Esophagus (tissue), 2 donors: ENCODE measurements at regions not wholly inside any gene's neighbourhood (a gene's known extent, or its start where the extent isn't known, plus 50 kb on each side); places are given as distances from the start of the nearest gene placed in this dataset.

ENCODE experiments used
- H3K27ac ChIP-seq, 2 donors: one replicate each; pipeline ENCODE4 v1.5.1; 2013; ENCODE audit warnings: low read depth in 2 of 2, mild to moderate bottlenecking in 2 of 2, inconsistent platforms in 1 of 2, low read length in 1 of 2, moderate library complexity in 1 of 2
- H3K27me3 ChIP-seq, 2 donors: one replicate each; pipeline ENCODE4 v1.6.1; 2013; ENCODE audit warnings: low read length in 2 of 2, control low read depth in 1 of 2, mild to moderate bottlenecking in 1 of 2; ENCODE audit not compliant: insufficient read depth in 2 of 2, control insufficient read depth in 1 of 2
- H3K36me3 ChIP-seq, 2 donors: one replicate each; pipeline ENCODE4 v1.6.1; 2013; ENCODE audit warnings: low read length in 1 of 2; ENCODE audit not compliant: control insufficient read depth in 2 of 2, insufficient read depth in 2 of 2
- H3K4me1 ChIP-seq, 2 donors: one replicate each; pipeline ENCODE4 v1.6.1; 2013; ENCODE audit warnings: low read length in 1 of 2; ENCODE audit not compliant: control insufficient read depth in 2 of 2, insufficient read depth in 2 of 2
- H3K4me3 ChIP-seq, 2 donors: one replicate each; pipeline ENCODE4 v1.5.1; 2013; ENCODE audit warnings: low read length in 2 of 2, mild to moderate bottlenecking in 2 of 2, low read depth in 1 of 2, moderate library complexity in 1 of 2
- H3K9me3 ChIP-seq, 2 donors: one replicate each; pipeline ENCODE4 v1.6.1; 2013; ENCODE audit warnings: mild to moderate bottlenecking in 2 of 2, low read depth in 1 of 2, low read length in 1 of 2, moderate library complexity in 1 of 2; ENCODE audit not compliant: control insufficient read depth in 2 of 2, insufficient read depth in 1 of 2
- WGBS, 2 donors: extraction: QIAGEN DNeasy Blood & Tissue Kit; methylation state at CpG; one replicate each; pipeline ENCODE4 v1.1.7; 2013; 5-methylcytosine and 5-hydroxymethylcytosine counted together
- donor health status: healthy with polysubstance abuse.
- donor health status: Bipolar disorder and iron deficiency.

DNA sequence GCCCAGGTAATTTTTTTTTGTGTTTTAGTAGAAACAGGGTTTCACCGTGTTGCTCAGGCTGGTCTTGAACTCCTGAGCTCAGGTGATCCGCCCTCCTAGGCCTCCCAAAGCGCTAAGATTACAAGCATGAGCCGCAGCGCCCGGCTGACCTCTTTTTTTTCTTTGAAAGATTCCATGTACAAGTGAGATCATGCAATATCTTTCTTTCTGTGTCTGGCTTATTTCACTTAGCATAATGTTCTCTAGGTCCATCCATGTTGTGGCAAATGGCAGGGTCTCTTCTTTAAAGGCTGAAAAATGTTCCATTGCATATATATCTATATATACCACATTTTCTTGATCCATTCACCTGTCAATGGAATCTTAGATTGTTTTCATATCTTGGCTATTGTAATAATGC lies 255.0 kb upstream of the MYOCD start:
- Histone ChIP-seq H3K27ac (no peak overlapping the region), H3K36me3 (no peaks in the 10 kb centered on the region), H3K4me3 (no peak overlapping the region), H3K9me3 (peaks cover 0 to 3% of the 10 kb centered on the region in 2 donors), H3K4me1 (no peaks in the 10 kb centered on the region), H3K27me3 (no peaks in the 10 kb centered on the region)
- WGBS, 2 donors = 94 to 97% methylated on average over 6 of the region's 6 CpGs

- Histone ChIP-seq H3K4me3 (no peak overlapping the region), H3K27me3 (no peaks in the 10 kb centered on the region), H3K4me1 (no peaks in the 10 kb centered on the region), H3K27ac (peak overlapping the region in 1 of 2 donors; percentile 13), H3K9me3 (peaks cover 0 to 3% of the 10 kb centered on the region in 2 donors), H3K36me3 (no peaks in the 10 kb centered on the region)
- WGBS, 2 donors = 54 to 57% methylated on average over 3 of the region's 3 CpGs
Measured at GRCh38 chr17:12415031-12415430, 250.7 kb upstream of the MYOCD start.

- Histone ChIP-seq H3K9me3 (peaks cover 0 to 9% of the 10 kb centered on the region in 2 donors), H3K4me3 (no peak overlapping the region), H3K27me3 (no peaks in the 10 kb centered on the region), H3K4me1 (peaks cover 0 to 3% of the 10 kb centered on the region in 2 donors), H3K27ac (peak overlapping the region in 1 of 2 donors; percentile 42), H3K36me3 (no peaks in the 10 kb centered on the region)
- WGBS, 2 donors = 49 to 51% methylated on average over 5 of the region's 5 CpGs
Measured at GRCh38 chr17:12421077-12421476, 244.6 kb upstream of the MYOCD start.

- no peak overlapping the region for H3K4me3 ChIP-seq
- H3K4me1 ChIP-seq = peaks cover 0 to 3% of the 10 kb centered on the region in 2 donors
- 29% methylated on average over 15 of the region's 15 CpGs for WGBS, 2 donors
- peak overlapping the region; percentile 2 to 6 for H3K27ac ChIP-seq
- H3K36me3 ChIP-seq = no peaks in the 10 kb centered on the region
- H3K9me3 ChIP-seq = peaks cover 0 to 9% of the 10 kb centered on the region in 2 donors
- H3K27me3 ChIP-seq = no peaks in the 10 kb centered on the region
Measured at GRCh38 chr17:12421646-12422306, 243.9 kb upstream of the MYOCD start.

GRCh38 chr17:12422651-12423050 lies 243.0 kb upstream of the MYOCD start:
- Histone ChIP-seq H3K4me1 (peaks cover 0 to 3% of the 10 kb centered on the region in 2 donors), H3K4me3 (no peak overlapping the region), H3K36me3 (no peaks in the 10 kb centered on the region), H3K27me3 (no peaks in the 10 kb centered on the region), H3K9me3 (peaks cover 0 to 9% of the 10 kb centered on the region in 2 donors), H3K27ac (no peak overlapping the region)
- 32 to 33% methylated on average over 13 of the region's 13 CpGs for WGBS, 2 donors

GRCh38 chr17:12423337-12423736 lies 242.4 kb upstream of the MYOCD start:
- no peaks in the 10 kb centered on the region for H3K36me3 ChIP-seq
- 80 to 82% methylated on average over 7 of the region's 7 CpGs for WGBS, 2 donors
- no peak overlapping the region for H3K4me3 ChIP-seq
- no peak overlapping the region for H3K27ac ChIP-seq
- H3K4me1 ChIP-seq = peaks cover 0 to 3% of the 10 kb centered on the region in 2 donors
- peaks cover 0 to 9% of the 10 kb centered on the region in 2 donors for H3K9me3 ChIP-seq
- H3K27me3 ChIP-seq = no peaks in the 10 kb centered on the region

- Histone ChIP-seq H3K4me3 (no peak overlapping the region), H3K27ac (no peak overlapping the region), H3K27me3 (no peaks in the 10 kb centered on the region), H3K4me1 (no peaks in the 10 kb centered on the region), H3K36me3 (no peaks in the 10 kb centered on the region), H3K9me3 (peaks cover 0 to 3% of the 10 kb centered on the region in 2 donors)
- WGBS, 2 donors = 72 to 73% methylated on average over 5 of the region's 5 CpGs
Measured at GRCh38 chr17:12429116-12429515, 236.6 kb upstream of the MYOCD start.

DNA sequence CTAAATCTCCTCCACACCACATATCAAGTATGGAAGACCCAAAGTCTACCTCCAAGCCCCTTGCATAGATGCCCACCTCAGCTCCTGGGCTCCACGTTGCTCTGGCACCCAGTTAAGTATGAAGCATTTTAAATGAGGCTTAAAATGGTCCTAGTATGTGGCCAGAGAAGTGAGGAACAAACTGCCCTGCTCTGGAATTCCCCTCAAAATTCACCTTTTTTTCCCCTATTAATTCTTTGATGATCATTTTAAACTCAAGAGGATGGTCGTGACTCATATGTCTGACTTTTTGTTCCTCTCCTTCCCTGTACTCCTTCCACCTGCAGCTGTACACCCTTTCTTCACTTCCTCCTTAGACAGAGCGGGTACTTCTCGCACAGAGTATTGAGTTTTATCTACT lies 234.5 kb upstream of the MYOCD start:
- Histone ChIP-seq H3K36me3 (no peaks in the 10 kb centered on the region), H3K4me1 (no peaks in the 10 kb centered on the region), H3K27ac (no peak overlapping the region), H3K9me3 (no peaks in the 10 kb centered on the region), H3K4me3 (no peak overlapping the region), H3K27me3 (no peaks in the 10 kb centered on the region)
- WGBS, 2 donors = 61 to 63% methylated on average over 4 of the region's 4 CpGs

- no peaks in the 10 kb centered on the region for H3K4me1 ChIP-seq
- H3K9me3 ChIP-seq = no peaks in the 10 kb centered on the region
- no peaks in the 10 kb centered on the region for H3K27me3 ChIP-seq
- WGBS, 2 donors = 70 to 73% methylated on average over 6 of the region's 6 CpGs
- no peaks in the 10 kb centered on the region for H3K36me3 ChIP-seq
- no peak overlapping the region for H3K4me3 ChIP-seq
- no peak overlapping the region for H3K27ac ChIP-seq
Measured at GRCh38 chr17:12438212-12438611, 227.5 kb upstream of the MYOCD start.
